HepG2 (cell line): ENCODE measurements at regions not wholly inside any gene's neighbourhood (a gene's known extent, or its start where the extent isn't known, plus 50 kb on each side); places are given as distances from the start of the nearest gene placed in this dataset.

Experiments
- ATAC-seq: fragments of 200-7000 bp; cut with Tn5 transposase; 3 replicates; pipeline ENCODE4 v1.9.1; 2020; ENCODE audit warnings: mild to moderate bottlenecking, moderate library complexity
- BruUV-seq: library from RNA; stranded (reverse); fragments of 400-500 nt; replicated peaks from 2 replicates; lab custom pipeline; 2021; lab: Mats Ljungman, UMichigan
- CTCF ChIA-PET: fragments of 300-600 bp; formaldehyde crosslinking; extraction: SDS; loops from one replicate; lab custom pipeline; 2021; ENCODE audit warnings: low total read pairs, inconsistent platforms, low intra/inter-chr PET ratio; lab: Yijun Ruan, JAX
- POLR2A ChIA-PET: fragments of 350-600 bp; sonication (Branson Sonifier 250); formaldehyde crosslinking; loops from one replicate; lab custom pipeline; 2020; ENCODE audit warnings: antibody characterized with exemption, inconsistent platforms; lab: Yijun Ruan, JAX
- DNase-seq: peaks from one replicate; pipeline ENCODE4 v3.0.0-alpha.2; 2015; ENCODE audit warnings: low spot score
- FAIRE-seq: peaks from 3 replicates; lab custom pipeline; 2011; peaks lifted over from hg19 to GRCh38; lab: Jason Lieb, UNC
- H2AFZ ChIP-seq: one replicate; pipeline ENCODE4 v1.6.1; 2011; ENCODE audit warnings: low read length, inconsistent platforms
- H3K27ac ChIP-seq: fragments of 300-600 bp; 3 replicates; pipeline ENCODE4 v1.8.0; 2011; ENCODE audit warnings: mixed run types, mild to moderate bottlenecking, mixed read lengths, low read length, inconsistent platforms; ENCODE audit not compliant: insufficient read depth; ENCODE audit errors: extremely low read length
- H3K27me3 ChIP-seq, 2 experiments: fragments of 200-600 bp in 1 of 2; 2 replicates in 1 of 2; 3 replicates in 1 of 2; pipeline versions ENCODE4 v1.6.0 to v1.8.0; 2011; ENCODE audit warnings: low read length in 2 of 2, mild to moderate bottlenecking in 2 of 2, moderate library complexity in 2 of 2, inconsistent platforms in 1 of 2; ENCODE audit not compliant: insufficient read depth in 2 of 2, control insufficient read depth in 1 of 2
- H3K36me3 ChIP-seq, 2 experiments: fragments of 200-600 bp in 1 of 2; replicated peaks in 1 of 2; 2 replicates in 1 of 2; 3 replicates in 1 of 2; pipeline versions ENCODE4 v1.5.1 to v1.8.0; 2011; ENCODE audit warnings: low read length in 2 of 2, inconsistent platforms in 1 of 2; ENCODE audit not compliant: insufficient read depth in 2 of 2, control insufficient read depth in 1 of 2
- H3K4me1 ChIP-seq: 2 replicates; pipeline ENCODE4 v1.5.1; 2012; ENCODE audit warnings: low read length, inconsistent platforms; ENCODE audit not compliant: insufficient read depth
- H3K4me2 ChIP-seq: 2 replicates; pipeline ENCODE4 v1.6.0; 2011; ENCODE audit warnings: low read depth, low read length, inconsistent platforms
- H3K4me3 ChIP-seq, 3 experiments: fragments of 200-600 bp in 1 of 3; sonication (generic), shearing (Covaris generic) in 1 of 3; replicated peaks in 1 of 3; 2 replicates each; pipeline ENCODE4 v1.5.1; 2011 to 2016; ENCODE audit warnings: low read length in 3 of 3, inconsistent platforms in 2 of 3, low read depth in 2 of 3, mild to moderate bottlenecking in 2 of 3, control low read depth in 1 of 3, mixed read lengths in 1 of 3; ENCODE audit not compliant: insufficient read depth in 1 of 3
- H3K79me2 ChIP-seq: one replicate; pipeline ENCODE4 v1.6.1; 2011; ENCODE audit warnings: low read length, inconsistent platforms; ENCODE audit not compliant: insufficient read depth
- H3K9ac ChIP-seq: 2 replicates; pipeline ENCODE4 v1.6.0; 2011; ENCODE audit warnings: mild to moderate bottlenecking, low read depth, low read length, inconsistent platforms; ENCODE audit not compliant: insufficient read depth
- H3K9me3 ChIP-seq: 2 replicates; pipeline ENCODE4 v1.5.1; 2012; ENCODE audit warnings: mild to moderate bottlenecking, low read length
- H4K20me1 ChIP-seq: 2 replicates; pipeline ENCODE4 v1.6.0; 2011; ENCODE audit warnings: inconsistent platforms, mild to moderate bottlenecking, low read length, moderate library complexity; ENCODE audit not compliant: insufficient read depth
- BRCA1 ChIP-seq: sonication (generic); formaldehyde crosslinking; IDR thresholded peaks from 2 replicates; pipeline ENCODE4 v1.4.0; 2020; ENCODE audit warnings: missing genetic modification reagents
- MEIS1 ChIP-seq: sonication (generic); formaldehyde crosslinking; IDR thresholded peaks from 2 replicates; pipeline ENCODE4 v1.9.0; 2021; ENCODE audit warnings: mild to moderate bottlenecking, missing genetic modification reagents, moderate library complexity, borderline replicate concordance
- MIXL1 ChIP-seq: IDR thresholded peaks from 2 replicates; pipeline ENCODE4 v1.6.1; 2016
- SRSF9 ChIP-seq: fragments of 200-400 bp; formaldehyde crosslinking; IDR thresholded peaks from 2 replicates; pipeline ENCODE4 v1.6.1; 2018; ENCODE audit warnings: borderline replicate concordance, mild to moderate bottlenecking, low read depth, low read length; ENCODE audit not compliant: insufficient read depth, poor library complexity, severe bottlenecking
- TEAD3 ChIP-seq: optimal IDR thresholded peaks from 2 replicates; pipeline ENCODE3; 2016; ENCODE audit warnings: borderline replicate concordance
- ZNF260 ChIP-seq: sonication (generic); formaldehyde crosslinking; IDR thresholded peaks from 2 replicates; pipeline ENCODE4 v1.4.0; 2020; ENCODE audit warnings: missing genetic modification reagents, low read depth, mild to moderate bottlenecking, borderline replicate concordance
- ZNF281 ChIP-seq: sonication (generic); formaldehyde crosslinking; IDR thresholded peaks from 2 replicates; pipeline ENCODE4 v1.4.0; 2020; ENCODE audit warnings: missing genetic modification reagents, borderline replicate concordance
- whole genome bisulfite sequencing: methylation state at CpG from one replicate; pipeline ENCODE4 v1.1.6; 2017; ENCODE audit warnings: low lambda C conversion rate; 5-methylcytosine and 5-hydroxymethylcytosine counted together
- in situ Hi-C: cut with HindIII; loops from 2 replicates; pipeline ENCODE4 v1.10.0; 2017; ENCODE audit warnings: low pct_unique_long_range_greater_than_20kb; ENCODE audit not compliant: extremely low pct_ligation_motif_present
- intact Hi-C: fragments of 100-400 bp; cut with micrococcal nuclease; formaldehyde crosslinking; loops from one replicate; pipeline ENCODE4 v1.10.0; 2022; ENCODE audit not compliant: unreplicated experiment
- TF ChIP-seq, protein P1 (sequence below): fragments of 450-650 bp; IDR thresholded peaks from 2 replicates; pipeline ENCODE4 v1.6.1; 2017
- TF ChIP-seq, protein P2 (sequence below): sonication (generic); formaldehyde crosslinking; IDR thresholded peaks from 2 replicates; pipeline ENCODE4 v1.4.0; 2020; ENCODE audit warnings: missing genetic modification reagents
- TF ChIP-seq, protein P3 (sequence below): sonication (generic); formaldehyde crosslinking; IDR thresholded peaks from 2 replicates; pipeline ENCODE4 v1.4.0; 2020; ENCODE audit warnings: missing genetic modification reagents, mild to moderate bottlenecking, borderline replicate concordance

DNA sequence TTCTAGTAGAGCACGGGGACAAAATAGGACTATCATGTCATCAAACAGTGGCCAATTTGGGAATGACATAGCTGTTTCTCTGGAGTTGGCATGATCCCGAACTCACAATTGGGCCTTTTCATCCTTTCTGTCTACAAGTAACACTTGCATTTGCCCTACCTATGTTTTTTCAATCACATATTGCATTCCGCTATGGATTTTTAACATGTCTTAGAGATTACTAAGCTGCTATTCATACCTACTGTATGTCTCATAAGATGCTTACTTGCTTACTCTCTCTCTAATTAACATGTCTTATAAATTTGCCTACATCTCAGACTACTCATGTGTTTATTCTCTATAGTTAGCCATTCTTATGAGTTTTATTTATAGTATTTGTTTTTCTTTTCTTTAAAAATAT, 341.2 kb upstream of the CTNND2 start (continued):
- TF ChIP-seq, protein P1, sequence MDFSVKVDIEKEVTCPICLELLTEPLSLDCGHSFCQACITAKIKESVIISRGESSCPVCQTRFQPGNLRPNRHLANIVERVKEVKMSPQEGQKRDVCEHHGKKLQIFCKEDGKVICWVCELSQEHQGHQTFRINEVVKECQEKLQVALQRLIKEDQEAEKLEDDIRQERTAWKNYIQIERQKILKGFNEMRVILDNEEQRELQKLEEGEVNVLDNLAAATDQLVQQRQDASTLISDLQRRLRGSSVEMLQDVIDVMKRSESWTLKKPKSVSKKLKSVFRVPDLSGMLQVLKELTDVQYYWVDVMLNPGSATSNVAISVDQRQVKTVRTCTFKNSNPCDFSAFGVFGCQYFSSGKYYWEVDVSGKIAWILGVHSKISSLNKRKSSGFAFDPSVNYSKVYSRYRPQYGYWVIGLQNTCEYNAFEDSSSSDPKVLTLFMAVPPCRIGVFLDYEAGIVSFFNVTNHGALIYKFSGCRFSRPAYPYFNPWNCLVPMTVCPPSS: no peak

- ChIA-PET POLR2A (no interaction called here), CTCF (no interaction called here)
- Histone ChIP-seq H3K4me2 (no peak overlapping the region), H3K4me1 (no peaks in the 10 kb centered on the region), H3K4me3 (no peak overlapping the region), H4K20me1 (no peaks in the 10 kb centered on the region), H3K27me3 (no peaks in the 10 kb centered on the region), H3K79me2 (no peaks in the 10 kb centered on the region), H3K9me3 (peaks cover 81% of the 10 kb centered on the region), H2AFZ (no peak overlapping the region), H3K36me3 (no peaks in the 10 kb centered on the region), H3K9ac (no peak overlapping the region), H3K27ac (no peak overlapping the region)
- FAIRE-seq (no peak), DNase-seq (no peak), ATAC-seq (no peak)
- in situ Hi-C loops (no loop called here), intact Hi-C loops (no loop called here)
- no TSS peak for BruUV-seq
- 4% methylated on average over 9 of the region's 9 CpGs for WGBS
- no peak for TF ChIP-seq ZNF281 (CRISPR knock-in tag)
- no peak for TF ChIP-seq BRCA1 (CRISPR knock-in tag)
- no peak for TF ChIP-seq MIXL1 (CRISPR knock-in tag)
- TF ChIP-seq TEAD3: no peak
- TF ChIP-seq ZNF260 (CRISPR knock-in tag): no peak
- TF ChIP-seq SRSF9: no peak
- TF ChIP-seq MEIS1 (CRISPR knock-in tag): no peak
- TF ChIP-seq, protein P2, sequence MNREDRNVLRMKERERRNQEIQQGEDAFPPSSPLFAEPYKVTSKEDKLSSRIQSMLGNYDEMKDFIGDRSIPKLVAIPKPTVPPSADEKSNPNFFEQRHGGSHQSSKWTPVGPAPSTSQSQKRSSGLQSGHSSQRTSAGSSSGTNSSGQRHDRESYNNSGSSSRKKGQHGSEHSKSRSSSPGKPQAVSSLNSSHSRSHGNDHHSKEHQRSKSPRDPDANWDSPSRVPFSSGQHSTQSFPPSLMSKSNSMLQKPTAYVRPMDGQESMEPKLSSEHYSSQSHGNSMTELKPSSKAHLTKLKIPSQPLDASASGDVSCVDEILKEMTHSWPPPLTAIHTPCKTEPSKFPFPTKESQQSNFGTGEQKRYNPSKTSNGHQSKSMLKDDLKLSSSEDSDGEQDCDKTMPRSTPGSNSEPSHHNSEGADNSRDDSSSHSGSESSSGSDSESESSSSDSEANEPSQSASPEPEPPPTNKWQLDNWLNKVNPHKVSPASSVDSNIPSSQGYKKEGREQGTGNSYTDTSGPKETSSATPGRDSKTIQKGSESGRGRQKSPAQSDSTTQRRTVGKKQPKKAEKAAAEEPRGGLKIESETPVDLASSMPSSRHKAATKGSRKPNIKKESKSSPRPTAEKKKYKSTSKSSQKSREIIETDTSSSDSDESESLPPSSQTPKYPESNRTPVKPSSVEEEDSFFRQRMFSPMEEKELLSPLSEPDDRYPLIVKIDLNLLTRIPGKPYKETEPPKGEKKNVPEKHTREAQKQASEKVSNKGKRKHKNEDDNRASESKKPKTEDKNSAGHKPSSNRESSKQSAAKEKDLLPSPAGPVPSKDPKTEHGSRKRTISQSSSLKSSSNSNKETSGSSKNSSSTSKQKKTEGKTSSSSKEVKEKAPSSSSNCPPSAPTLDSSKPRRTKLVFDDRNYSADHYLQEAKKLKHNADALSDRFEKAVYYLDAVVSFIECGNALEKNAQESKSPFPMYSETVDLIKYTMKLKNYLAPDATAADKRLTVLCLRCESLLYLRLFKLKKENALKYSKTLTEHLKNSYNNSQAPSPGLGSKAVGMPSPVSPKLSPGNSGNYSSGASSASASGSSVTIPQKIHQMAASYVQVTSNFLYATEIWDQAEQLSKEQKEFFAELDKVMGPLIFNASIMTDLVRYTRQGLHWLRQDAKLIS (CRISPR knock-in tag): no peak
- TF ChIP-seq, protein P3, sequence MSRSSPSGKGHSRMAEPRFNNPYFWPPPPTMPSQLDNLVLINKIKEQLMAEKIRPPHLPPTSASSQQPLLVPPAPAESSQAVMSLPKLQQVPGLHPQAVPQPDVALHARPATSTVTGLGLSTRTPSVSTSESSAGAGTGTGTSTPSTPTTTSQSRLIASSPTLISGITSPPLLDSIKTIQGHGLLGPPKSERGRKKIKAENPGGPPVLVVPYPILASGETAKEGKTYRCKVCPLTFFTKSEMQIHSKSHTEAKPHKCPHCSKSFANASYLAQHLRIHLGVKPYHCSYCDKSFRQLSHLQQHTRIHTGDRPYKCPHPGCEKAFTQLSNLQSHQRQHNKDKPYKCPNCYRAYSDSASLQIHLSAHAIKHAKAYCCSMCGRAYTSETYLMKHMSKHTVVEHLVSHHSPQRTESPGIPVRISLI (CRISPR knock-in tag): no peak
Observed at GRCh38 chr5:12242950-12243888, 339.0 kb upstream of the CTNND2 start.
